GM21825 (cell line): ENCODE measurements at regions not wholly inside any gene's neighbourhood (a gene's known extent, or its start where the extent isn't known, plus 50 kb on each side); places are given as distances from the start of the nearest gene placed in this dataset.
A peak's percentile ranks its signal among the peaks of the same experiment; 100 is the strongest.
"Not testable (repeated sequence)": the region's sequence is repeated elsewhere in the genome, so short reads cannot be mapped to it uniquely, and the experiment has no call there.

Source experiments
- ATAC-seq: cut with Tn5 transposase; IDR thresholded peaks from one replicate; pipeline ENCODE4 v1.9.1; 2021; ENCODE audit warnings: mild to moderate bottlenecking, moderate library complexity; ENCODE audit not compliant: unreplicated experiment

GRCh38 chr10:45243261-45243660 lies 72.1 kb downstream of the OR13A1 start:
- ATAC-seq: no peak

- no peak for ATAC-seq
Observed at GRCh38 chr10:45246522-45246921, 68.9 kb downstream of the OR13A1 start.

DNA sequence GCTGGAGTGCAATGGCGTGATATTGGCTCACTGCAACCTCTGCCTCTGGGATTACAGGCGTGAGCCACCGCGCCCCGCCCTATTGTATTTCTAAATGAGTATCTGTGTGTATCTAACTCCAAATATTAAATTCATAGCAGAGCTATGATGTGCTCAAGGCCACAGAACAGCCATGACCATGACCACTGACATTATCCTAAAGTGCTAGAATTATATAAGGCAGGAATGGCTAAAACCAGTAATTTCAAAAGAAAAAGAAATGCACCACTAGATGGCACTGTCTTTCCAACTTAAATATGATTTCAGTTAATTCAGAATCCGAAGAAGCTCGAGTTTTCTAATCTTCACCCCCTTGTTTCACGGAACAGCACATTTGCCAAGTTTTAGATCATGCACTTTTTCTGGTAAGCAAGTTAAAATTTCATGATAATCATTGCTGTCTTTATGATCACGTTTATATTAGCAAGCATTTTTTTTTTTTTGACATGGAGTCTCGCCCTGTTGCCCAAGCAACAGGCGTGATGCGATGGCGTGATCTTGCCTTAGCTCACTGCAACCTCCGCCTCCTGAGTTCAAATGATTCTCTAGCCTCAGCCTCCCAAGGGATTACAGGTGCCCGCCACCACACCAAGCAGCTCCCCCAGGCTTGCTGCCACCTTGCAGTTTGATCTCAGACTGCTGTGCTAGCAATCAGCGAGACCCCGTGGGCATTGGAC lies 65.3 kb downstream of the OR13A1 start:
- peak; percentile 51 for ATAC-seq

- ATAC-seq: not testable (repeated sequence)
Observed at GRCh38 chr10:45250694-45251075, 64.7 kb downstream of the OR13A1 start.
